HEK293 (cell line): ENCODE measurements at regions not wholly inside any gene's neighbourhood (a gene's known extent, or its start where the extent isn't known, plus 50 kb on each side); places are given as distances from the start of the nearest gene placed in this dataset.

ENCODE experiments used
- ELK4 ChIP-seq: IDR thresholded peaks from 2 replicates; pipeline ENCODE4 v1.6.1; 2011; ENCODE audit warnings: mild to moderate bottlenecking, low read depth, low read length, borderline replicate concordance
- MYNN ChIP-seq: fragments of 450-650 bp; formaldehyde crosslinking; IDR thresholded peaks from 2 replicates; pipeline ENCODE4 v1.5.1; 2016; ENCODE audit warnings: missing biosample characterization, missing genetic modification characterization, borderline replicate concordance
- RBAK ChIP-seq: fragments of 450-650 bp; formaldehyde crosslinking; IDR thresholded peaks from 2 replicates; pipeline ENCODE4 v1.5.1; 2016; ENCODE audit warnings: missing biosample characterization, missing genetic modification characterization
- ZBTB1 ChIP-seq: fragments of 450-650 bp; formaldehyde crosslinking; IDR thresholded peaks from 2 replicates; pipeline ENCODE4 v1.5.1; 2016; ENCODE audit warnings: missing biosample characterization, missing genetic modification characterization
- ZNF23 ChIP-seq: fragments of 450-650 bp; formaldehyde crosslinking; IDR thresholded peaks from 2 replicates; pipeline ENCODE4 v1.5.1; 2016; ENCODE audit warnings: missing biosample characterization, missing genetic modification characterization, borderline replicate concordance
- ZNF239 ChIP-seq: fragments of 450-650 bp; formaldehyde crosslinking; IDR thresholded peaks from 2 replicates; pipeline ENCODE4 v1.5.1; 2016; ENCODE audit warnings: missing biosample characterization, missing genetic modification characterization
- ZNF24 ChIP-seq: fragments of 450-650 bp; formaldehyde crosslinking; IDR thresholded peaks from 2 replicates; pipeline ENCODE4 v1.5.1; 2016; ENCODE audit warnings: missing biosample characterization, missing genetic modification characterization
- ZNF610 ChIP-seq: fragments of 450-650 bp; formaldehyde crosslinking; IDR thresholded peaks from 2 replicates; pipeline ENCODE4 v1.5.1; 2016; ENCODE audit warnings: missing biosample characterization, missing genetic modification characterization, borderline replicate concordance
- ZNF76 ChIP-seq: fragments of 450-650 bp; formaldehyde crosslinking; IDR thresholded peaks from 2 replicates; pipeline ENCODE4; 2016; ENCODE audit warnings: low read depth, missing biosample characterization, missing genetic modification characterization, borderline replicate concordance
- ZNF792 ChIP-seq: fragments of 450-650 bp; formaldehyde crosslinking; IDR thresholded peaks from 2 replicates; pipeline ENCODE4 v1.5.1; 2016; ENCODE audit warnings: missing biosample characterization, missing genetic modification characterization
- TF ChIP-seq, protein P1 (sequence below): fragments of 450-650 bp; formaldehyde crosslinking; IDR thresholded peaks from 2 replicates; pipeline ENCODE4 v1.5.1; 2016; ENCODE audit warnings: missing biosample characterization, missing genetic modification characterization

DNA sequence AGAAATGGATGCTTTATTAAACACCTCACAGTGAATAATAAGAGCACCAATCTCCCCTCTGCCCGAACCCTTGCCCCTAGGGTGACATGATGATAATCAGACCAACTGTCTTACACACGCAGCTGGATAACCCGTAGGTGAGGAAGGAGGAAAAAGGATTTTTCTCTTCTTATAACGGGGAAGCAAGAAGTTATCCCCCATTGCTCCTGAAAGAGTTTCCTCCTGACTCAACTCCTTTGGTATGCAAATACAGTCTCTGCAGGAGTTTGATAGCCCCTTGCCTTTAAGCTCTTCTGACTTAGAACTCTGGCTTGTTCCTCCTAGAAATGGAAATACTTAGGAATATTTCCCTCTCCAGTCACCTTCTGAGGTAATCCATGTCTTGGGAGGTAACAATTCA, 455.8 kb downstream of the TMEM135 start:
- TF ChIP-seq MYNN (tag by site-specific recombination) (no peak), ZBTB1 (tag by site-specific recombination) (no peak), ZNF792 (tag by site-specific recombination) (no peak), ZNF76 (tag by site-specific recombination) (no peak), RBAK (tag by site-specific recombination) (no peak), ZNF239 (tag by site-specific recombination) (no peak), ZNF610 (no peak), ELK4 (no peak), ZNF24 (tag by site-specific recombination) (no peak), ZNF23 (tag by site-specific recombination) (no peak)
- TF ChIP-seq, protein P1, sequence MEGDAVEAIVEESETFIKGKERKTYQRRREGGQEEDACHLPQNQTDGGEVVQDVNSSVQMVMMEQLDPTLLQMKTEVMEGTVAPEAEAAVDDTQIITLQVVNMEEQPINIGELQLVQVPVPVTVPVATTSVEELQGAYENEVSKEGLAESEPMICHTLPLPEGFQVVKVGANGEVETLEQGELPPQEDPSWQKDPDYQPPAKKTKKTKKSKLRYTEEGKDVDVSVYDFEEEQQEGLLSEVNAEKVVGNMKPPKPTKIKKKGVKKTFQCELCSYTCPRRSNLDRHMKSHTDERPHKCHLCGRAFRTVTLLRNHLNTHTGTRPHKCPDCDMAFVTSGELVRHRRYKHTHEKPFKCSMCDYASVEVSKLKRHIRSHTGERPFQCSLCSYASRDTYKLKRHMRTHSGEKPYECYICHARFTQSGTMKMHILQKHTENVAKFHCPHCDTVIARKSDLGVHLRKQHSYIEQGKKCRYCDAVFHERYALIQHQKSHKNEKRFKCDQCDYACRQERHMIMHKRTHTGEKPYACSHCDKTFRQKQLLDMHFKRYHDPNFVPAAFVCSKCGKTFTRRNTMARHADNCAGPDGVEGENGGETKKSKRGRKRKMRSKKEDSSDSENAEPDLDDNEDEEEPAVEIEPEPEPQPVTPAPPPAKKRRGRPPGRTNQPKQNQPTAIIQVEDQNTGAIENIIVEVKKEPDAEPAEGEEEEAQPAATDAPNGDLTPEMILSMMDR = no peak
